ENCODE measurements at regions not wholly inside any gene's neighbourhood (a gene's known extent, or its start where the extent isn't known, plus 50 kb on each side); places are given as distances from the start of the nearest gene placed in this dataset.
"Not testable (repeated sequence)": the region's sequence is repeated elsewhere in the genome, so short reads cannot be mapped to it uniquely, and the experiment has no call there.

- not testable (repeated sequence) for TF ChIP-seq CTCF, POLR2A (IDR thresholded peaks at IDR 0.05)
Measured at GRCh38 chr16:59809488-59809887, 1075.4 kb upstream of the GOT2 start.

Data from lower leg skin (tissue), 3 donors.